Fibroblast of pulmonary artery (primary cell): ENCODE measurements at regions not wholly inside any gene's neighbourhood (a gene's known extent, or its start where the extent isn't known, plus 50 kb on each side); places are given as distances from the start of the nearest gene placed in this dataset.

Experiments
- DNase-seq: peaks from one replicate; pipeline ENCODE4 v3.0.0-alpha.2; 2010; ENCODE audit warnings: low read depth
- H3K4me3 ChIP-seq: replicated peaks from 2 replicates; pipeline ENCODE4 v1.5.1; 2011; ENCODE audit warnings: low read depth, mild to moderate bottlenecking, control low read depth, low read length, moderate library complexity
- CTCF ChIP-seq: IDR thresholded peaks from 2 replicates; pipeline ENCODE4 v1.5.1; 2011; ENCODE audit warnings: mild to moderate bottlenecking, control low read depth, low read length, inconsistent platforms; ENCODE audit errors: missing control alignments

GRCh38 chr3:117751651-117752050, 1042.1 kb downstream of the TUSC7 start:
- DNase-seq, result no peak
- no peak overlapping the region for H3K4me3 ChIP-seq
- TF ChIP-seq CTCF, result no peak

GRCh38 chr3:117752984-117753717, 1043.6 kb downstream of the TUSC7 start:
- peak; percentile 6 for DNase-seq
- no peak for TF ChIP-seq CTCF

GRCh38 chr3:117754058-117754457, 1044.5 kb downstream of the TUSC7 start:
- no peak for DNase-seq
- no peak for TF ChIP-seq CTCF
- no peak overlapping the region for H3K4me3 ChIP-seq

More at GRCh38 chr3:117752984-117753717, 1043.6 kb downstream of the TUSC7 start:
- no peak overlapping the region for H3K4me3 ChIP-seq

- no peak for TF ChIP-seq CTCF
- no peak for DNase-seq
- no peak overlapping the region for H3K4me3 ChIP-seq
These were observed 1045.3 kb downstream of the TUSC7 start for GRCh38 chr3:117754841-117755240.

GRCh38 chr3:117756563-117756962, 1047.0 kb downstream of the TUSC7 start:
- TF ChIP-seq CTCF, result no peak
- DNase-seq, result no peak
- no peak overlapping the region for H3K4me3 ChIP-seq

- no peak for DNase-seq
- H3K4me3 ChIP-seq, result no peak overlapping the region
- TF ChIP-seq CTCF, result no peak
These were observed 1052.4 kb downstream of the TUSC7 start for GRCh38 chr3:117761703-117762620.
